ENCODE measurements at regions not wholly inside any gene's neighbourhood (a gene's known extent, or its start where the extent isn't known, plus 50 kb on each side); places are given as distances from the start of the nearest gene placed in this dataset.
"Not testable (repeated sequence)": the region's sequence is repeated elsewhere in the genome, so short reads cannot be mapped to it uniquely, and the experiment has no call there.

- FAIRE-seq; H3K4me3 ChIP-seq (replicated peaks in 1 of 3; ENCODE audit: insufficient read depth in 1 of 3, low read depth in 1 of 3, low read length in 3 of 3); DNase-seq (ENCODE audit: low read depth, low spot score); H3K4me2 ChIP-seq (ENCODE audit: insufficient read depth, low read length); H3K9me3 ChIP-seq (replicated peaks; ENCODE audit: control insufficient read depth, insufficient read depth, low read length); H3K27ac ChIP-seq (ENCODE audit: insufficient read depth, low read depth, low read length); POLR2A ChIA-PET; H2AFZ ChIP-seq (ENCODE audit: low read depth, low read length); CTCF ChIA-PET; intact Hi-C loops (cut with micrococcal nuclease); H3K9me1 ChIP-seq (replicated peaks; ENCODE audit: control insufficient read depth, extremely low read depth, insufficient read depth, low read length); H3K4me1 ChIP-seq (ENCODE audit: control insufficient read depth, extremely low read depth, insufficient read depth, low read length); H3K27me3 ChIP-seq (ENCODE audit: control insufficient read depth in 2 of 2, insufficient read depth in 2 of 2, low read length in 2 of 2); H3K9ac ChIP-seq (replicated peaks; ENCODE audit: extremely low read depth, insufficient read depth, low read length); H3K79me2 ChIP-seq (ENCODE audit: control insufficient read depth, insufficient read depth, low read length); dilution Hi-C loops (cut with MboI; ENCODE audit: extremely low pct_ligation_motif_present, low sequenced_read_pairs); H3K36me3 ChIP-seq (ENCODE audit: control insufficient read depth in 2 of 2, extremely low read depth in 1 of 2, insufficient read depth in 2 of 2, low read length in 2 of 2); BruUV-seq (replicated peaks); H4K20me1 ChIP-seq (replicated peaks; ENCODE audit: control insufficient read depth, extremely low read depth, insufficient read depth, low read length): not testable (repeated sequence)
Observed at GRCh38 chr1:149246212-149246611, 142.9 kb upstream of the NBPF9 start.

GRCh38 chr1:149248610-149249009 lies 145.3 kb upstream of the NBPF9 start:
- H2AFZ ChIP-seq (ENCODE audit: low read depth, low read length); H3K4me1 ChIP-seq (ENCODE audit: control insufficient read depth, extremely low read depth, insufficient read depth, low read length); H3K27ac ChIP-seq (ENCODE audit: insufficient read depth, low read depth, low read length); H4K20me1 ChIP-seq (replicated peaks; ENCODE audit: control insufficient read depth, extremely low read depth, insufficient read depth, low read length); H3K9me1 ChIP-seq (replicated peaks; ENCODE audit: control insufficient read depth, extremely low read depth, insufficient read depth, low read length); intact Hi-C loops (cut with micrococcal nuclease); dilution Hi-C loops (cut with MboI; ENCODE audit: extremely low pct_ligation_motif_present, low sequenced_read_pairs); BruUV-seq (replicated peaks); H3K9me3 ChIP-seq (replicated peaks; ENCODE audit: control insufficient read depth, insufficient read depth, low read length); H3K27me3 ChIP-seq (ENCODE audit: control insufficient read depth in 2 of 2, insufficient read depth in 2 of 2, low read length in 2 of 2); DNase-seq (ENCODE audit: low read depth, low spot score); CTCF ChIA-PET; FAIRE-seq; H3K4me2 ChIP-seq (ENCODE audit: insufficient read depth, low read length); H3K79me2 ChIP-seq (ENCODE audit: control insufficient read depth, insufficient read depth, low read length); H3K36me3 ChIP-seq (ENCODE audit: control insufficient read depth in 2 of 2, extremely low read depth in 1 of 2, insufficient read depth in 2 of 2, low read length in 2 of 2); POLR2A ChIA-PET; H3K9ac ChIP-seq (replicated peaks; ENCODE audit: extremely low read depth, insufficient read depth, low read length); H3K4me3 ChIP-seq (replicated peaks in 1 of 3; ENCODE audit: insufficient read depth in 1 of 3, low read depth in 1 of 3, low read length in 3 of 3): not testable (repeated sequence)

DNA sequence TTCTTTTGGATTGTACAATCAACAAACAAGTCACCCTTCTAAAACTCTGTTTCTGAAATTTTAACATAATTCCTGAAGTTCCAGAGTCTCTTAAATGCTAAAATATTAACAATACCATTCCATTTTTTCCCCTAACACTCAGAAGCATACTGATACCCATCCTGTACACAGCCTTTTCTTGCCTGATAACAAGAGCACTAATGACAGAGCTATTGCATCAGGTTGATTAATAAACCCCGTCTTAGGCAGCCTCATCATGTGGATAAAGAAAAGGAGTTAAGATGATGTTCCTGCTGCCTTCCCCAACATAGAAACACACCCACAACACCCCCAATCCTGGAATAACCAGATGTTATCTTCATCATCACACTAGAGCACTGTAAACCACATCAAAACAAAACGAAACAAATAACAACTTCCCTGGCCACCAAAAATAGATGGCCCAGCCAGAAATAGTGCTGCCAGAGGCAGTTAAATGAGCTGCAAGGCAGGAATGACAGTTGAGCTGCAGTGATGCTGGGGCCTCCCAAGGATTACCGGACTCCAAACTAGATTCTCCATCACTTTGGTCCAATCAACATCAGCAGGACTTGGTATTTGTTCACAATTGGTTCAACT lies 146.6 kb upstream of the NBPF9 start:
- H3K9ac ChIP-seq (replicated peaks; ENCODE audit: extremely low read depth, insufficient read depth, low read length); H3K79me2 ChIP-seq (ENCODE audit: control insufficient read depth, insufficient read depth, low read length); intact Hi-C loops (cut with micrococcal nuclease); CTCF ChIA-PET; POLR2A ChIA-PET; H3K9me3 ChIP-seq (replicated peaks; ENCODE audit: control insufficient read depth, insufficient read depth, low read length); H3K27me3 ChIP-seq (ENCODE audit: control insufficient read depth in 2 of 2, insufficient read depth in 2 of 2, low read length in 2 of 2); DNase-seq (ENCODE audit: low read depth, low spot score); H3K36me3 ChIP-seq (ENCODE audit: control insufficient read depth in 2 of 2, extremely low read depth in 1 of 2, insufficient read depth in 2 of 2, low read length in 2 of 2); H3K9me1 ChIP-seq (replicated peaks; ENCODE audit: control insufficient read depth, extremely low read depth, insufficient read depth, low read length); FAIRE-seq; H3K4me1 ChIP-seq (ENCODE audit: control insufficient read depth, extremely low read depth, insufficient read depth, low read length); dilution Hi-C loops (cut with MboI; ENCODE audit: extremely low pct_ligation_motif_present, low sequenced_read_pairs); H2AFZ ChIP-seq (ENCODE audit: low read depth, low read length); H4K20me1 ChIP-seq (replicated peaks; ENCODE audit: control insufficient read depth, extremely low read depth, insufficient read depth, low read length); H3K27ac ChIP-seq (ENCODE audit: insufficient read depth, low read depth, low read length); BruUV-seq (replicated peaks); H3K4me3 ChIP-seq (replicated peaks in 1 of 3; ENCODE audit: insufficient read depth in 1 of 3, low read depth in 1 of 3, low read length in 3 of 3); H3K4me2 ChIP-seq (ENCODE audit: insufficient read depth, low read length): not testable (repeated sequence)

DNA sequence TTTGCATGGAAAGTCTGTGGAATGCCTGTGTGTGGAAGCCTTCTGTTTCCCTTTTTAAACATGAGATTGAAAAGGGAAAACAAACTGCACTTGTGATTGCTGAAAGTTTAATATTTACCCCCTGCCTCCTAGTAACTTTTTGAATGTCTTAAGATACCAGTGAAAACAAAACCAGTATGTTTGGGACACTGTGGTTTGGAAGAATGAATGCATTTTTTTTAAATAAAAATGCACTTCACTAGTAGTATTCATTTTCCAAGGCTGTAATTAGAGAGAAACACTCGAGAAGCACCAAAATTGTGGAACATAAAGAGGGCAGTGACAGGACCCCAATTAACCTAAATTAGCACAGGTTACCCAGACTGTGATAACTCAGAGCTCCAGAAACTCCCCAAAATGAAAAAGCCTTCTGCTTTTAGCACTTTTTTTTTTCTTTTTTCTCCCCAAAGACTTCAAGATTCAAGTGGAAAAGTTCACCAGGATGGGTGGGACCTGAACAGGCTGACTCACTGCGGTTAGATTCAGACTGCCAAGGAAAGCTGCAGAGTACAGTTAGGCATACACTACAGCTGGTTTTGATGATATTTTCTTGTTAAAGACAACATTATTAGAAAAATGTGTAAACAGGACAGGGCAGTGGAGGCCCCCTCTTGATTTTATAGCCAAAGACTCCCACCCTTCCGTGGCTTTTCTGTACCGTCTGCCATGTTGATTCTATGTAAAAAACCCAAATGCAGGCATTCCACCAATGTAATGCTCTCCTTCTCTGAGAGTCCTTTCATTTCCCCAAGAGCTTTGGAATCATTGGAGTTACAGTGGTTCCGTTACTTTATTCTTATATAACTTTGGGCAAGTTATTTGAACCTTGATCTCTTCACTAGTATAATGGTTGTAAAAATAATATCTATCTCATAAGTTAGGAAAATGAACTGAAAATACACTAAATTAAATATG lies 151.8 kb upstream of the NBPF9 start:
- H2AFZ ChIP-seq (ENCODE audit: low read depth, low read length); H4K20me1 ChIP-seq (replicated peaks; ENCODE audit: control insufficient read depth, extremely low read depth, insufficient read depth, low read length); BruUV-seq (replicated peaks); H3K27me3 ChIP-seq (ENCODE audit: control insufficient read depth in 2 of 2, insufficient read depth in 2 of 2, low read length in 2 of 2); POLR2A ChIA-PET; H3K4me3 ChIP-seq (replicated peaks in 1 of 3; ENCODE audit: insufficient read depth in 1 of 3, low read depth in 1 of 3, low read length in 3 of 3); CTCF ChIA-PET; H3K9me1 ChIP-seq (replicated peaks; ENCODE audit: control insufficient read depth, extremely low read depth, insufficient read depth, low read length); H3K27ac ChIP-seq (ENCODE audit: insufficient read depth, low read depth, low read length); dilution Hi-C loops (cut with MboI; ENCODE audit: extremely low pct_ligation_motif_present, low sequenced_read_pairs); H3K36me3 ChIP-seq (ENCODE audit: control insufficient read depth in 2 of 2, extremely low read depth in 1 of 2, insufficient read depth in 2 of 2, low read length in 2 of 2); H3K4me1 ChIP-seq (ENCODE audit: control insufficient read depth, extremely low read depth, insufficient read depth, low read length); H3K79me2 ChIP-seq (ENCODE audit: control insufficient read depth, insufficient read depth, low read length); intact Hi-C loops (cut with micrococcal nuclease); FAIRE-seq; H3K9me3 ChIP-seq (replicated peaks; ENCODE audit: control insufficient read depth, insufficient read depth, low read length); H3K9ac ChIP-seq (replicated peaks; ENCODE audit: extremely low read depth, insufficient read depth, low read length); DNase-seq (ENCODE audit: low read depth, low spot score); H3K4me2 ChIP-seq (ENCODE audit: insufficient read depth, low read length): not testable (repeated sequence)

Measured in endothelial cell of umbilical vein (primary cell).